A204.1 (cell line): ENCODE measurements at regions not wholly inside any gene's neighbourhood (a gene's known extent, or its start where the extent isn't known, plus 50 kb on each side); places are given as distances from the start of the nearest gene placed in this dataset.

Experiments used
- FAIRE-seq: peaks from 2 replicates; lab custom pipeline; 2012; peaks lifted over from hg19 to GRCh38; lab: Jason Lieb, UNC

GRCh38 chr13:64438084-64438483 lies 2792.1 kb downstream of the PCDH9 start:
- no peak for FAIRE-seq

GRCh38 chr13:64429691-64430090 lies 2800.4 kb downstream of the PCDH9 start:
- no peak for FAIRE-seq

- no peak for FAIRE-seq
Observed at GRCh38 chr13:64428196-64428595, 2801.9 kb downstream of the PCDH9 start.

- no peak for FAIRE-seq
Observed at GRCh38 chr13:64423467-64423866, 2806.7 kb downstream of the PCDH9 start.

- no peak for FAIRE-seq
Observed at GRCh38 chr13:64420181-64420580, 2810.0 kb downstream of the PCDH9 start.

GRCh38 chr13:64417581-64417980 lies 2812.6 kb downstream of the PCDH9 start:
- no peak for FAIRE-seq

- FAIRE-seq = no peak
Observed at GRCh38 chr13:64414381-64414780, 2815.8 kb downstream of the PCDH9 start.

GRCh38 chr13:64413529-64413928 lies 2816.6 kb downstream of the PCDH9 start:
- FAIRE-seq = no peak

- no peak for FAIRE-seq
Observed at GRCh38 chr13:64410276-64411053, 2819.7 kb downstream of the PCDH9 start.

- FAIRE-seq = no peak
Observed at GRCh38 chr13:64397701-64398100, 2832.4 kb downstream of the PCDH9 start.

- FAIRE-seq = no peak
Observed at GRCh38 chr13:64377606-64378005, 2852.5 kb downstream of the PCDH9 start.

GRCh38 chr13:64371461-64371860 lies 2858.7 kb downstream of the PCDH9 start:
- FAIRE-seq = no peak

- FAIRE-seq = no peak
Observed at GRCh38 chr13:64371045-64371444, 2859.1 kb downstream of the PCDH9 start.

GRCh38 chr13:64369121-64369520 lies 2861.0 kb downstream of the PCDH9 start:
- FAIRE-seq = no peak

- FAIRE-seq = no peak
Observed at GRCh38 chr13:64362564-64362963, 2867.6 kb downstream of the PCDH9 start.

GRCh38 chr13:64347664-64348063 lies 2882.5 kb downstream of the PCDH9 start:
- no peak for FAIRE-seq

- FAIRE-seq = no peak
Observed at GRCh38 chr13:64339373-64340063, 2890.6 kb downstream of the PCDH9 start.

- no peak for FAIRE-seq
Observed at GRCh38 chr13:64338671-64339070, 2891.5 kb downstream of the PCDH9 start.

- FAIRE-seq = no peak
Observed at GRCh38 chr13:64333888-64334287, 2896.2 kb downstream of the PCDH9 start.

GRCh38 chr13:64332048-64332447 lies 2898.1 kb downstream of the PCDH9 start:
- no peak for FAIRE-seq

- FAIRE-seq = no peak
Observed at GRCh38 chr13:64327505-64328194, 2902.5 kb downstream of the PCDH9 start.

- FAIRE-seq = no peak
Observed at GRCh38 chr13:64314331-64314730, 2898.7 kb upstream of the PCDH20 start.

- no peak for FAIRE-seq
Observed at GRCh38 chr13:64311948-64312347, 2896.3 kb upstream of the PCDH20 start.
